ENCODE measurements at regions not wholly inside any gene's neighbourhood (a gene's known extent, or its start where the extent isn't known, plus 50 kb on each side); places are given as distances from the start of the nearest gene placed in this dataset.
"Not testable (repeated sequence)": the region's sequence is repeated elsewhere in the genome, so short reads cannot be mapped to it uniquely, and the experiment has no call there.

DNA sequence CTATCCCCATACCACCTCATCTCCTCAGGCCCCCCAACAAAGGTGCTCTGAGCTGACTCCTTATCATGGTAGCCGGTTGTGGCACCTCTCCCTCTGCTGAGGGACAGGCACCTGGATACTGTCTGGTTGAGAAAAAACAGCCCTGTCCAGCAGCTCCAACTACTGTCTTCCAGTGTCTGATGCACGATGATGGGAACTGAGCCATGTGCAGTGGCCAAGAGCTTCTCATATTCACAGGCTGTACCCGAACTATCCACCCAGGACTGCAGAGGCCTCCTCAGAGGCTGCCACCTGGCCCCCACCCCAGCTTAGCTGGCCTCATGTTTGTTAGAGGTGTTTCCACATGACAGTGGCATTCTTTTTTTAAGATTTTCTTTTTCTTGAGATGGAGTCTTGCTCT lies 149.9 kb downstream of the BCL2L11 start:
- H3K27ac ChIP-seq (ENCODE audit: low read depth, low read length); H3K23ac ChIP-seq (ENCODE audit: low read length); H3K27me3 ChIP-seq (ENCODE audit: insufficient read depth, low read length); H3K4ac ChIP-seq (ENCODE audit: low read depth, low read length); H2AK5ac ChIP-seq (ENCODE audit: low read length); H3K79me1 ChIP-seq (ENCODE audit: low read length); H4K8ac ChIP-seq (ENCODE audit: low read depth, low read length); H4K91ac ChIP-seq (ENCODE audit: low read depth, low read length); H3K18ac ChIP-seq (ENCODE audit: low read length); H4K12ac ChIP-seq (ENCODE audit: low read depth, low read length); H3K4me2 ChIP-seq (ENCODE audit: low read length); H3K79me2 ChIP-seq (ENCODE audit: control insufficient read depth, insufficient read depth, low read length, poor library complexity); H2AFZ ChIP-seq (ENCODE audit: insufficient read depth, low read length, poor library complexity); H3K36me3 ChIP-seq (ENCODE audit: control insufficient read depth in 1 of 2, insufficient read depth in 2 of 2, low read length in 2 of 2); H3K4me1 ChIP-seq (ENCODE audit: control insufficient read depth in 1 of 2, insufficient read depth in 2 of 2, low read length in 2 of 2); H2BK120ac ChIP-seq (ENCODE audit: insufficient read depth, low read length, poor library complexity); H3K4me3 ChIP-seq (ENCODE audit: low read depth, low read length); DNase-seq; H3K9ac ChIP-seq (ENCODE audit: low read length); H3K9me3 ChIP-seq (ENCODE audit: insufficient read depth, low read depth, low read length); H2BK5ac ChIP-seq (ENCODE audit: low read depth, low read length, poor library complexity); H3K14ac ChIP-seq (ENCODE audit: low read length); H2BK12ac ChIP-seq (ENCODE audit: low read length): not testable (repeated sequence)
- WGBS (ENCODE audit: extremely low coverage, insufficient coverage, insufficient read length) = no CpG with 5 or more reads among the region's 3 CpGs

DNA sequence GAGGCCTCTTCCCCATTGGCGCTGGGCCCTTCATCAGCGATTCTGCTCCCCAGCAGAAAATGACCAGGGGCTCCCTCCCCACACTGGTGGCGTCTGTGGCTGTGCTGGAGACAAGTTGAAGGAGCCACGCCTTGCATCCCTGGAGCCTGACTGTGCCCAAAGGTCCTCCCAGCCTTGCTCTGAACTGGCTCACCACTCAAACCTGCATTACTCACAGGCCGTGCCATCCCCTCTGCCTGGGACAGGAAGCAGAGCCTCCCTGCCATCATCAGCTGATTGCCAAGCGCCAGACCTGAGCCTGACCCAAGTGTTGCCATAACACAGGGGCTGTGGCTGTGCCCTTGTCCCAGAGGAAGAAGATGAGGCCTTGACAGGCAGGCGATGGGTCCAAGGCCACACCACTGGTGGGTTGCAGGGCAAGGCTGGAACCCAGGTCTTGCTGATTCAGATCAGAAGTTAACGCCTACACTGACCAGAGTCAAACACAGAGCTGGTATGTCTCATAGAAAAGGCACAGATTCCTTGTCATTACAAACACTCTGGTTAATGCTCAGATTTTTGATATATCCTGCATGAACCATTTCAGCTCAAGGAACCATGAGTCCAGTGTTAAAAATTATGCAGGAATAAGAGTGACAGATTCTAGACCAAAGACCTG lies 151.1 kb downstream of the BCL2L11 start:
- not testable (repeated sequence) for H4K91ac ChIP-seq (ENCODE audit: low read depth, low read length); H2AK5ac ChIP-seq (ENCODE audit: low read length); H3K79me1 ChIP-seq (ENCODE audit: low read length); H4K8ac ChIP-seq (ENCODE audit: low read depth, low read length); H2AFZ ChIP-seq (ENCODE audit: insufficient read depth, low read length, poor library complexity); H3K79me2 ChIP-seq (ENCODE audit: control insufficient read depth, insufficient read depth, low read length, poor library complexity); H2BK12ac ChIP-seq (ENCODE audit: low read length); H3K36me3 ChIP-seq (ENCODE audit: control insufficient read depth in 1 of 2, insufficient read depth in 2 of 2, low read length in 2 of 2); DNase-seq; H3K27me3 ChIP-seq (ENCODE audit: insufficient read depth, low read length); H3K23ac ChIP-seq (ENCODE audit: low read length); H2BK5ac ChIP-seq (ENCODE audit: low read depth, low read length, poor library complexity); H3K27ac ChIP-seq (ENCODE audit: low read depth, low read length); H3K4me3 ChIP-seq (ENCODE audit: low read depth, low read length); H3K4me1 ChIP-seq (ENCODE audit: control insufficient read depth in 1 of 2, insufficient read depth in 2 of 2, low read length in 2 of 2); H3K4me2 ChIP-seq (ENCODE audit: low read length); H3K14ac ChIP-seq (ENCODE audit: low read length); H3K4ac ChIP-seq (ENCODE audit: low read depth, low read length); H3K18ac ChIP-seq (ENCODE audit: low read length); H3K9me3 ChIP-seq (ENCODE audit: insufficient read depth, low read depth, low read length); H3K9ac ChIP-seq (ENCODE audit: low read length); H4K12ac ChIP-seq (ENCODE audit: low read depth, low read length)
- peak overlapping the region; percentile 51 for H2BK120ac ChIP-seq (ENCODE audit: insufficient read depth, low read length, poor library complexity)
- no CpG with 5 or more reads among the region's 8 CpGs for WGBS (ENCODE audit: extremely low coverage, insufficient coverage, insufficient read length)

DNA sequence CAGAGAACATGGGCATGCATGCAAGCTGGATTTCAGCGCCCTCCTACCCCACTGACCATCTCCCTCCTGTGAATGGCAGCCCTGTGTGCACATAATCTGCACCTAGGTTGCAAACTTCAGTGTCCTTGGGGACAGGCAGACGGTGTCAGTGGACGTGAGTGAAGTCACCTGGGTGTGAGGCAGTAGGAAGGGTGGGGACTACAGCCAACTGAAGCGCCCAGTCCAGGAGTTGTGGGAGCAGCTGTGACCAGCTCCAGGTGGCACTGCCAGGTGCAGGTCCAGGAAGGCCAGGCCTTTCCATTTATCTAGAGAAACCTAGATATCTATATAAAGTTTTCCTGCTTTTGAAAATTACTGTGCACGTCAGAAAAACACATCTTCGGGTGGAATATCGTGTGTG lies 152.3 kb downstream of the BCL2L11 start:
- not testable (repeated sequence) for H2BK120ac ChIP-seq (ENCODE audit: insufficient read depth, low read length, poor library complexity); H3K4ac ChIP-seq (ENCODE audit: low read depth, low read length); H3K18ac ChIP-seq (ENCODE audit: low read length); H3K4me3 ChIP-seq (ENCODE audit: low read depth, low read length); H3K79me1 ChIP-seq (ENCODE audit: low read length); H4K8ac ChIP-seq (ENCODE audit: low read depth, low read length); H4K12ac ChIP-seq (ENCODE audit: low read depth, low read length); DNase-seq; H2AFZ ChIP-seq (ENCODE audit: insufficient read depth, low read length, poor library complexity); H4K91ac ChIP-seq (ENCODE audit: low read depth, low read length); H3K9me3 ChIP-seq (ENCODE audit: insufficient read depth, low read depth, low read length); H3K14ac ChIP-seq (ENCODE audit: low read length); H3K4me2 ChIP-seq (ENCODE audit: low read length); H3K36me3 ChIP-seq (ENCODE audit: control insufficient read depth in 1 of 2, insufficient read depth in 2 of 2, low read length in 2 of 2); H3K79me2 ChIP-seq (ENCODE audit: control insufficient read depth, insufficient read depth, low read length, poor library complexity); H2AK5ac ChIP-seq (ENCODE audit: low read length); H3K9ac ChIP-seq (ENCODE audit: low read length); H3K4me1 ChIP-seq (ENCODE audit: control insufficient read depth in 1 of 2, insufficient read depth in 2 of 2, low read length in 2 of 2); H3K23ac ChIP-seq (ENCODE audit: low read length); H2BK5ac ChIP-seq (ENCODE audit: low read depth, low read length, poor library complexity); H3K27ac ChIP-seq (ENCODE audit: low read depth, low read length); H2BK12ac ChIP-seq (ENCODE audit: low read length); H3K27me3 ChIP-seq (ENCODE audit: insufficient read depth, low read length)
- no CpG with 5 or more reads among the region's 7 CpGs for WGBS (ENCODE audit: extremely low coverage, insufficient coverage, insufficient read length)

DNA sequence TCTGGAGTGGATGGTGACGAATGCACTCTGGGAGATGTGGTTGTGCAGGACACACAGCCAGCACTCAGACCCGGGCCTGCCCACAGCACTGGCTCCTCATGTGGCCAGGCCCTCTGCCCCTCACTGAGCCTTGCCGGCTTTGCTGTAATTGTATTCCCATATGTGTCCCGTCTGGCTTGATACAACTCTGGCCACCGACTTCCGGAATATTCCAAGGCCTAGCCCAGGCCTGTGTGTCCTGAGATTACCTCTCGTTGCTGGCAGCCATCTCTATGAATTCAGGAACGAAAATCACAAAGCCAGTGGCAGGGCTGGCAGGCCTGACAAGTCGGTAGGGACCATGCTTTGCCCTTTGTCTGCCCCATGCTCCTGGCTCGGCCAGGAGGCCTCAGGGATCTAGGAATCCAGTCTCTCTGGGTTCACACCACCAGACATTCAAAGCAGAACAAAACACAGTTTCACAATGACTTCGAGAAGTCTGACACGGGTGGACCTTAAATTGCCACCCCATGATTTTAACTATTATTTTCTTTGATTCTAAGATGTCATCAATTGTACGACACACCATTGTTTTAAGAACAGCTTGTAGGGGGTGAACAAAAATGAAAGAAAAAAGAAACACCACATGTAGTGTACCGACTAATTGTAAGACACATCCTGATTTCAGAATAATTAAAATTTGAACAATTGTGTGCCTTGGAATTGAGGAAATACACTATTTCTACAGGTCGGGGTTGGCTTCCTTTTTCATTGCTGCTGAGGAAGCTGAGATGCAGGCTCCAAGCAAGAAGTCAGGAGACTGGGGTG lies 154.5 kb downstream of the BCL2L11 start:
- H2AFZ ChIP-seq (ENCODE audit: insufficient read depth, low read length, poor library complexity); H3K79me1 ChIP-seq (ENCODE audit: low read length); H3K36me3 ChIP-seq (ENCODE audit: control insufficient read depth in 1 of 2, insufficient read depth in 2 of 2, low read length in 2 of 2); H3K79me2 ChIP-seq (ENCODE audit: control insufficient read depth, insufficient read depth, low read length, poor library complexity); H3K14ac ChIP-seq (ENCODE audit: low read length); H2BK12ac ChIP-seq (ENCODE audit: low read length); H2BK5ac ChIP-seq (ENCODE audit: low read depth, low read length, poor library complexity); H2BK120ac ChIP-seq (ENCODE audit: insufficient read depth, low read length, poor library complexity); H3K18ac ChIP-seq (ENCODE audit: low read length); DNase-seq; H3K4ac ChIP-seq (ENCODE audit: low read depth, low read length); H2AK5ac ChIP-seq (ENCODE audit: low read length); H3K9me3 ChIP-seq (ENCODE audit: insufficient read depth, low read depth, low read length); H4K12ac ChIP-seq (ENCODE audit: low read depth, low read length); H3K23ac ChIP-seq (ENCODE audit: low read length); H3K4me2 ChIP-seq (ENCODE audit: low read length); H3K9ac ChIP-seq (ENCODE audit: low read length); H3K27me3 ChIP-seq (ENCODE audit: insufficient read depth, low read length); H3K27ac ChIP-seq (ENCODE audit: low read depth, low read length); H4K8ac ChIP-seq (ENCODE audit: low read depth, low read length); H3K4me3 ChIP-seq (ENCODE audit: low read depth, low read length); H3K4me1 ChIP-seq (ENCODE audit: control insufficient read depth in 1 of 2, insufficient read depth in 2 of 2, low read length in 2 of 2): not testable (repeated sequence)
- no CpG with 5 or more reads among the region's 15 CpGs for WGBS (ENCODE audit: extremely low coverage, insufficient coverage, insufficient read length)
- peak overlapping the region; percentile 18 for H4K91ac ChIP-seq (ENCODE audit: low read depth, low read length)
